Transverse colon (tissue), 4 donors: ENCODE measurements at regions not wholly inside any gene's neighbourhood (a gene's known extent, or its start where the extent isn't known, plus 50 kb on each side); places are given as distances from the start of the nearest gene placed in this dataset.

Experiments
- CTCF ChIP-seq, 5 experiments: fragments of 200-600 bp in 3 of 5; fragments of 450-650 bp in 2 of 5; sonication (generic) in 3 of 5; IDR thresholded peaks; 1 replicate in 2 of 5; 2 replicates in 3 of 5; pipeline ENCODE4 v1.5.1; 2016 to 2017; ENCODE audit warnings: antibody characterized with exemption in 5 of 5, inconsistent platforms in 3 of 5, mild to moderate bottlenecking in 2 of 5, moderate library complexity in 1 of 5
- EP300 ChIP-seq: sonication (generic); formaldehyde crosslinking; IDR thresholded peaks from one replicate; pipeline ENCODE4 v1.6.1; 2017; ENCODE audit warnings: antibody characterized with exemption, low read depth
- POLR2A ChIP-seq: fragments of 450-650 bp; IDR thresholded peaks from one replicate; pipeline ENCODE4 v1.6.1; 2016; ENCODE audit warnings: antibody characterized with exemption, mild to moderate bottlenecking, moderate library complexity
- POLR2AphosphoS5 ChIP-seq, 3 donors: sonication (generic); formaldehyde crosslinking; IDR thresholded peaks; one replicate each; pipeline ENCODE4 v1.6.1; 2016; ENCODE audit warnings: antibody characterized with exemption in 3 of 3

GRCh38 chr14:58765843-58766242, 128.1 kb downstream of the DACT1 start:
- no peak for TF ChIP-seq CTCF (IDR thresholded peaks at IDR 0.05)
- no peak for TF ChIP-seq POLR2A
- no peak for TF ChIP-seq POLR2AphosphoS5 (IDR thresholded peaks at IDR 0.05)
- no peak for TF ChIP-seq EP300
